Myocyte (in vitro differentiated cells): ENCODE measurements at regions not wholly inside any gene's neighbourhood (a gene's known extent, or its start where the extent isn't known, plus 50 kb on each side); places are given as distances from the start of the nearest gene placed in this dataset.

Experiments used
- DNase-seq: peaks from one replicate; pipeline ENCODE4 v3.0.0-alpha.2; 2012; ENCODE audit warnings: low read depth

GRCh38 chrX:131778269-131779218 is 234.7 kb downstream of the OR13H1 start:
- DNase-seq: no peak

GRCh38 chrX:131779306-131779705 is 235.4 kb downstream of the OR13H1 start:
- no peak for DNase-seq

- DNase-seq: no peak
Measured at GRCh38 chrX:131779741-131780140, 235.9 kb downstream of the OR13H1 start.

- no peak for DNase-seq
Measured at GRCh38 chrX:131782646-131783045, 238.8 kb downstream of the OR13H1 start.

GRCh38 chrX:131783555-131784308 is 239.4 kb upstream of the STK26 start:
- no peak for DNase-seq

GRCh38 chrX:131789664-131790063 is 233.4 kb upstream of the STK26 start:
- no peak for DNase-seq

- DNase-seq: no peak
Measured at GRCh38 chrX:131791608-131792355, 231.3 kb upstream of the STK26 start.

- peak; percentile 24 for DNase-seq
Measured at GRCh38 chrX:131792356-131792749, 230.7 kb upstream of the STK26 start.

GRCh38 chrX:131792789-131793462 is 230.2 kb upstream of the STK26 start:
- DNase-seq: peak; percentile 65

- DNase-seq: no peak
Measured at GRCh38 chrX:131795442-131796229, 227.5 kb upstream of the STK26 start.

- no peak for DNase-seq
Measured at GRCh38 chrX:131801066-131801465, 222.0 kb upstream of the STK26 start.

GRCh38 chrX:131801911-131802310 is 221.2 kb upstream of the STK26 start:
- DNase-seq: no peak

- no peak for DNase-seq
Measured at GRCh38 chrX:131802836-131803626, 220.1 kb upstream of the STK26 start.

GRCh38 chrX:131812847-131813825 is 210.0 kb upstream of the STK26 start:
- DNase-seq: no peak

- DNase-seq: no peak
Measured at GRCh38 chrX:131816551-131817136, 206.5 kb upstream of the STK26 start.

- no peak for DNase-seq
Measured at GRCh38 chrX:131818297-131818936, 204.7 kb upstream of the STK26 start.

- DNase-seq: no peak
Measured at GRCh38 chrX:131821945-131822622, 201.0 kb upstream of the STK26 start.
